SK-N-SH treated with all-trans-retinoic acid at 6 μM for 48 hours (cell line): ENCODE measurements at regions not wholly inside any gene's neighbourhood (a gene's known extent, or its start where the extent isn't known, plus 50 kb on each side); places are given as distances from the start of the nearest gene placed in this dataset.

ENCODE experiments used
- CSRNP3 ChIP-seq: fragments of 250-450 bp; sonication (Bioruptor Pico); IDR thresholded peaks from 2 replicates; pipeline ENCODE4 v1.5.1; 2021; ENCODE audit warnings: mild to moderate bottlenecking, moderate library complexity
- ISL1 ChIP-seq: fragments of 250-450 bp; sonication (Bioruptor Pico); IDR thresholded peaks from 2 replicates; pipeline ENCODE4 v2.1.2; 2022; ENCODE audit warnings: mild to moderate bottlenecking, moderate library complexity
- POU6F1 ChIP-seq: fragments of 250-450 bp; sonication (Bioruptor Pico); IDR thresholded peaks from 2 replicates; pipeline ENCODE4 v1.8.0; 2021; ENCODE audit warnings: low read depth, mild to moderate bottlenecking, moderate library complexity, borderline replicate concordance
- TOX ChIP-seq: fragments of 250-450 bp; sonication (Bioruptor Pico); IDR thresholded peaks from 2 replicates; pipeline ENCODE4 v1.8.0; 2021; ENCODE audit warnings: mild to moderate bottlenecking, moderate library complexity, borderline replicate concordance
- ZFP30 ChIP-seq: fragments of 450-650 bp; formaldehyde crosslinking; IDR thresholded peaks from 2 replicates; pipeline ENCODE4 v1.5.0; 2022; ENCODE audit warnings: mild to moderate bottlenecking, moderate library complexity
- ZNF8 ChIP-seq: fragments of 450-650 bp; formaldehyde crosslinking; IDR thresholded peaks from 2 replicates; pipeline ENCODE4 v1.5.0; 2020; ENCODE audit warnings: mild to moderate bottlenecking, moderate library complexity
- TF ChIP-seq, protein P1 (sequence below): fragments of 250-450 bp; sonication (Bioruptor Pico); IDR thresholded peaks from 2 replicates; pipeline ENCODE4 v1.5.1; 2020; ENCODE audit warnings: low read depth, mild to moderate bottlenecking, moderate library complexity

DNA sequence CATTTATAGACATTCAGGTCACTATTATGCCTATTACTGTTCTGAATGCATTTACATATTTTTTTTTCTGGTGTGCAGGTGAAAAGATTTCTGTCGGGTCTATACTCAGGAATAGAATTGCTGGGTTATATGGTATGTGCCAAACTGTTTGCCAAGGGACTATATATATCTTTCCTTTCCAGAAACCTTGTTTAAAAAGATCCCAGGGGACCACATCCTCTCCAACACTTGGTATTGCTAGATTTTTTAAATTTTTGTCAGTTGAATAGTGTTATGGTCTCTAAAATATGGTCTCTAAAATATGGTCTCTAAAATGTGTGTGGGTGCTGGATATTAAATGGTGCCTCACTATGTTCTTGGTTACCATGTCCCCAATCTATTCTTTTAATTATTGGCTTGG lies 131.3 kb downstream of the INSIG2 start:
- no peak for TF ChIP-seq ZNF8 (CRISPR knock-in tag)
- TF ChIP-seq ZFP30: no peak
- TF ChIP-seq ISL1: no peak
- TF ChIP-seq CSRNP3: no peak
- no peak for TF ChIP-seq POU6F1 (CRISPR knock-in tag)
- TF ChIP-seq, protein P1, sequence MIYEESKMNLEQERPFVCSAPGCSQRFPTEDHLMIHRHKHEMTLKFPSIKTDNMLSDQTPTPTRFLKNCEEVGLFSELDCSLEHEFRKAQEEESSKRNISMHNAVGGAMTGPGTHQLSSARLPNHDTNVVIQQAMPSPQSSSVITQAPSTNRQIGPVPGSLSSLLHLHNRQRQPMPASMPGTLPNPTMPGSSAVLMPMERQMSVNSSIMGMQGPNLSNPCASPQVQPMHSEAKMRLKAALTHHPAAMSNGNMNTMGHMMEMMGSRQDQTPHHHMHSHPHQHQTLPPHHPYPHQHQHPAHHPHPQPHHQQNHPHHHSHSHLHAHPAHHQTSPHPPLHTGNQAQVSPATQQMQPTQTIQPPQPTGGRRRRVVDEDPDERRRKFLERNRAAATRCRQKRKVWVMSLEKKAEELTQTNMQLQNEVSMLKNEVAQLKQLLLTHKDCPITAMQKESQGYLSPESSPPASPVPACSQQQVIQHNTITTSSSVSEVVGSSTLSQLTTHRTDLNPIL (CRISPR knock-in tag): no peak
- TF ChIP-seq TOX: no peak
